HG02885 (cell line): ENCODE measurements at regions not wholly inside any gene's neighbourhood (a gene's known extent, or its start where the extent isn't known, plus 50 kb on each side); places are given as distances from the start of the nearest gene placed in this dataset.
A peak's percentile ranks its signal among the peaks of the same experiment; 100 is the strongest.

Experiments used
- ATAC-seq: cut with Tn5 transposase; IDR thresholded peaks from one replicate; pipeline ENCODE4 v1.9.1; 2021; ENCODE audit warnings: mild to moderate bottlenecking; ENCODE audit not compliant: unreplicated experiment, poor library complexity

- ATAC-seq, result no peak
Measured at GRCh38 chr20:7226156-7226555, 458.7 kb downstream of the BMP2 start.

- no peak for ATAC-seq
Measured at GRCh38 chr20:7231303-7231702, 463.8 kb downstream of the BMP2 start.

GRCh38 chr20:7232796-7233195 lies 465.3 kb downstream of the BMP2 start:
- ATAC-seq, result no peak

- ATAC-seq, result no peak
Measured at GRCh38 chr20:7237251-7237650, 469.8 kb downstream of the BMP2 start.

GRCh38 chr20:7240490-7240889 lies 473.0 kb downstream of the BMP2 start:
- no peak for ATAC-seq

- no peak for ATAC-seq
Measured at GRCh38 chr20:7248281-7249201, 481.1 kb downstream of the BMP2 start.

GRCh38 chr20:7250337-7250736 lies 482.9 kb downstream of the BMP2 start:
- ATAC-seq, result no peak

- ATAC-seq, result no peak
Measured at GRCh38 chr20:7257099-7257498, 489.6 kb downstream of the BMP2 start.

- no peak for ATAC-seq
Measured at GRCh38 chr20:7257692-7258466, 490.4 kb downstream of the BMP2 start.

- no peak for ATAC-seq
Measured at GRCh38 chr20:7262803-7263202, 495.3 kb downstream of the BMP2 start.

- ATAC-seq, result no peak
Measured at GRCh38 chr20:7264137-7264536, 496.7 kb downstream of the BMP2 start.

- no peak for ATAC-seq
Measured at GRCh38 chr20:7269452-7269851, 502.0 kb downstream of the BMP2 start.

- ATAC-seq, result no peak
Measured at GRCh38 chr20:7272512-7272911, 505.0 kb downstream of the BMP2 start.

GRCh38 chr20:7274870-7275269 lies 507.4 kb downstream of the BMP2 start:
- no peak for ATAC-seq

GRCh38 chr20:7275645-7276237 lies 508.3 kb downstream of the BMP2 start:
- no peak for ATAC-seq

- peak; percentile 72 for ATAC-seq
Measured at GRCh38 chr20:7285918-7286556, 518.6 kb downstream of the BMP2 start.

- no peak for ATAC-seq
Measured at GRCh38 chr20:7291323-7291943, 523.9 kb downstream of the BMP2 start.

GRCh38 chr20:7291946-7292345 lies 524.5 kb downstream of the BMP2 start:
- ATAC-seq, result no peak

GRCh38 chr20:7294816-7295360 lies 527.4 kb downstream of the BMP2 start:
- no peak for ATAC-seq

- ATAC-seq, result no peak
Measured at GRCh38 chr20:7301807-7302206, 534.3 kb downstream of the BMP2 start.
